Gastrocnemius medialis (tissue), 4 donors: ENCODE measurements at regions not wholly inside any gene's neighbourhood (a gene's known extent, or its start where the extent isn't known, plus 50 kb on each side); places are given as distances from the start of the nearest gene placed in this dataset.

Source experiments
- ATAC-seq, 2 donors: fragments of 150-250 bp; one replicate each; pipeline ENCODE4 v1.9.1; 2016
- DNase-seq, 2 donors: peaks; one replicate each; pipeline ENCODE4 v3.0.0-alpha.2; 2019
- H3K27ac ChIP-seq, 4 donors: fragments of 200-600 bp; sonication (generic); 1 replicate in 1 of 4; 2 replicates in 3 of 4; pipeline ENCODE4 v1.5.1; 2016 to 2018; ENCODE audit warnings: mild to moderate bottlenecking in 2 of 4, moderate library complexity in 1 of 4
- H3K27me3 ChIP-seq, 3 donors: fragments of 200-600 bp; sonication (generic) in 2 of 3; 1 replicate in 1 of 3; 2 replicates in 2 of 3; pipeline versions ENCODE4 v1.5.1 to v1.6.0; 2016 to 2019; ENCODE audit warnings: mild to moderate bottlenecking in 1 of 3, moderate library complexity in 1 of 3
- H3K36me3 ChIP-seq, 2 donors: fragments of 200-600 bp; sonication (generic) in 1 of 2; one replicate each; pipeline ENCODE4 v1.5.1; 2017 to 2018
- H3K4me1 ChIP-seq, 2 donors: fragments of 200-600 bp; sonication (generic) in 1 of 2; one replicate each; pipeline ENCODE4 v1.5.1; 2016 to 2017; ENCODE audit warnings: mild to moderate bottlenecking in 2 of 2
- H3K4me3 ChIP-seq, 4 donors: fragments of 200-600 bp; sonication (generic) in 3 of 4; 1 replicate in 1 of 4; 2 replicates in 3 of 4; pipeline ENCODE4 v1.5.1; 2016 to 2019; ENCODE audit warnings: mild to moderate bottlenecking in 2 of 4
- H3K9me3 ChIP-seq, 3 donors: fragments of 200-600 bp; sonication (generic) in 2 of 3; 1 replicate in 1 of 3; 2 replicates in 2 of 3; pipeline ENCODE4 v1.5.1; 2016 to 2019
- POLR2A ChIP-seq, 2 donors: fragments of 450-650 bp; IDR thresholded peaks; one replicate each; pipeline ENCODE4 v1.6.1; 2017; ENCODE audit warnings: antibody characterized with exemption in 2 of 2, mild to moderate bottlenecking in 2 of 2, moderate library complexity in 2 of 2
- in situ Hi-C, 4 donors: fragments of 200-750 bp; cut with MboI; loops; one replicate each; pipeline versions ENCODE4 v1.15.0 to v1.8.0; 2017; ENCODE audit warnings: low sequenced_read_pairs in 4 of 4
- intact Hi-C: fragments of 100-400 bp; cut with DNase I; formaldehyde crosslinking; loops from one replicate; pipeline ENCODE4 v1.15.1; 2023; ENCODE audit warnings: low total_unique reads
- TF ChIP-seq, protein P1 (sequence below), 5 experiments: fragments of 450-650 bp in 3 of 5; fragments of 200-600 bp in 2 of 5; sonication (generic) in 2 of 5; IDR thresholded peaks in 4 of 5; conservative IDR thresholded peaks in 1 of 5; 1 replicate in 4 of 5; 2 replicates in 1 of 5; pipeline ENCODE4 v1.5.1; 2016 to 2019; ENCODE audit warnings: antibody characterized with exemption in 5 of 5, mild to moderate bottlenecking in 3 of 5, moderate library complexity in 3 of 5

DNA sequence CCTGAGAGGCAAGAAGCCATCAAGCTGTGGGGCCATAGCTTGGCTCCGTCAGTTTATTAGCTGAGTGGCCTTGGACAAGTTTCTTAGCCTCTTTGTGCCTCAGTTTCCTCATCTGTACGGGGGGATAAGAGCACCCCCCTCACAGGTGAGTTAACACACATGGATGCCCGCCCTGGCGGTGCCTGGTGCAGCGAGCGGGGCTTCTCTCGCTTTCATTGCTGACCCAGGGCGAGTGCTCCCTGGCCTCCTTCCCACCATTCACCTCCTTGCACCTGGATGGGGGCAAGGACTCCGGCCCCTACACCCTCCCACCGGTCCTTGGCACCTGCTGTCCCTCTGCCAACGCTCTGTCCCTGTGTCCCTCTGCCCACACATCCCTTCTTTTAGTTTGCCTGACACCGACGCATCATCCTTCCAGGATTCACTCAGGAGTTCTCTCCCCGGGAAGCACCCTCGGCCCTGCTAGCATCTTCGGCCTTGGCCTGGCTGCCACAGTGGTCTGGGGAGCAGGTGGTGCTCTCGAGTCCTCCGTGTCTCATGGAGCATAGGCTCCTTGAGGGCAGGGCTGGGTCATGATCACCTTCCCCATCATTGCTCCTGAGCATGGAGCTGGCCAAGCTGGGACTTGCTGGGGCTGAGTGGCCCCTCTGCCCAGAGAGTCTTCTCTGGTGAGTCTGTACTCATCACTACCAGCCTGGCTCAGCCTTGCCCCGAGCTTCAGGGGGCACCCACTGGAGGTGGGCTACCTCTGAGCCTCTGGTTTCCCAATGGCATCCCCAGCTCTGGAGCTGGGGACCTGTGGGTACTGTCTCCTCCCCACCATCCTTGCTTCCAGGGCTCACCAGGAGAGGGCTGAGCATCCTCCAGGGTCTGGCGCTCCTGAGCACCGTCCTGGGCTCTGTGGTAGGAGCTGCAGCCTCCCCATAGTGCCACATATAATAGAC is 53.8 kb upstream of the SORCS2 start:
- DNase-seq, result no peak
- Histone ChIP-seq H3K4me1 (no peaks in the 10 kb centered on the region), H3K27me3 (no peaks in the 10 kb centered on the region), H3K9me3 (no peaks in the 10 kb centered on the region), H3K4me3 (no peak overlapping the region), H3K36me3 (no peaks in the 10 kb centered on the region), H3K27ac (no peak overlapping the region)
- intact Hi-C loops (no loop called here), in situ Hi-C loops (no loop called here)
- ATAC-seq, result no peak
- TF ChIP-seq, protein P1, sequence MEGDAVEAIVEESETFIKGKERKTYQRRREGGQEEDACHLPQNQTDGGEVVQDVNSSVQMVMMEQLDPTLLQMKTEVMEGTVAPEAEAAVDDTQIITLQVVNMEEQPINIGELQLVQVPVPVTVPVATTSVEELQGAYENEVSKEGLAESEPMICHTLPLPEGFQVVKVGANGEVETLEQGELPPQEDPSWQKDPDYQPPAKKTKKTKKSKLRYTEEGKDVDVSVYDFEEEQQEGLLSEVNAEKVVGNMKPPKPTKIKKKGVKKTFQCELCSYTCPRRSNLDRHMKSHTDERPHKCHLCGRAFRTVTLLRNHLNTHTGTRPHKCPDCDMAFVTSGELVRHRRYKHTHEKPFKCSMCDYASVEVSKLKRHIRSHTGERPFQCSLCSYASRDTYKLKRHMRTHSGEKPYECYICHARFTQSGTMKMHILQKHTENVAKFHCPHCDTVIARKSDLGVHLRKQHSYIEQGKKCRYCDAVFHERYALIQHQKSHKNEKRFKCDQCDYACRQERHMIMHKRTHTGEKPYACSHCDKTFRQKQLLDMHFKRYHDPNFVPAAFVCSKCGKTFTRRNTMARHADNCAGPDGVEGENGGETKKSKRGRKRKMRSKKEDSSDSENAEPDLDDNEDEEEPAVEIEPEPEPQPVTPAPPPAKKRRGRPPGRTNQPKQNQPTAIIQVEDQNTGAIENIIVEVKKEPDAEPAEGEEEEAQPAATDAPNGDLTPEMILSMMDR (IDR thresholded peaks at IDR 0.05 in 4 of 5, conservative IDR thresholded peaks at IDR 0.05 in 1 of 5), result no peak
- TF ChIP-seq POLR2A (IDR thresholded peaks at IDR 0.05), result no peak

DNA sequence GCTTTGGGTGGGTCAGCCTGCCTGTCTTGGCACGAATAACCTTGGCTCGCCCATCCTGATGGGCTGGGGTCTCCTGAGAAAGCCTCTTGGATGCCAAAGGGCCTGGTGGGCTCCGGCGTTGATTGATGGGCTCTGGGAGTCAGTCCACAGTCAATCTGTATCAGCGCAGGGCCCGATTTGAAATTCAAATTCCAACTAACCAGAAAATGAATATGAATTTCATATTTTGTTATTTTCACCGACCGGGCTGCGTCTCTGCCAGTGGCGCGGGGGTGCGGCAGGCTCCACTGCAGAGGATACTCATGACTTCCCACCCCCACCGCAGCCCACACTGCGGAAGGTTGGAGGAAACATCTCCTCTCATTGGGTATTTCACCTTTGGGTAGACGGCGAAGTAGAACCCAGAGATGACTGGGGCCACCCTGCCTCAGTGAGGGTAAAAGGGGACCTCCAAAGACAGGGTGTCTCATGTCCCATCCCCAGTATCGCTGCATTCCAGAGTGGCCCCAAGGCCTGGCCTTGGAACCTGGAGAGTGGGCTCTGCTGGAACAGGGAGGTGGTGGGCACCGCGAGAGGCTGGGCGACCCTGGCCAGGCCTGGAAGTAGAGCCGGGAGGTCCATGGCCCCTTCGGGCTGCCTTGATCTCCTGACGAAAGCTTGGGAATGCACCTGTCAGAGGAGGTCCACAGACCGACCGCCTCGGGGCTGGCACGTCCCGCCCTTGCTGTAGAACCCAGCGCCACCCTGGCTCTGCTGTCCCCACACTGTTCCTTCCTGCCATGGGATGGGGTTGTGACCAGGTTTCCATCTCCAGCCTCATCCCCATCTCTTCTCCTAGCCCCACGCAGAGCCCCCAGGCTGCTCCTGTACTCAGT is 54.8 kb upstream of the SORCS2 start:
- Histone ChIP-seq H3K4me3 (no peak overlapping the region), H3K27me3 (no peaks in the 10 kb centered on the region), H3K36me3 (no peaks in the 10 kb centered on the region), H3K4me1 (no peaks in the 10 kb centered on the region), H3K9me3 (no peaks in the 10 kb centered on the region), H3K27ac (no peak overlapping the region)
- DNase-seq (no peak), ATAC-seq (no peak)
- TF ChIP-seq, protein P1 (IDR thresholded peaks at IDR 0.05 in 4 of 5, conservative IDR thresholded peaks at IDR 0.05 in 1 of 5), result no peak
- no peak for TF ChIP-seq POLR2A (IDR thresholded peaks at IDR 0.05)
- intact Hi-C loops, result no loop called here
- in situ Hi-C loops, result no loop called here

DNA sequence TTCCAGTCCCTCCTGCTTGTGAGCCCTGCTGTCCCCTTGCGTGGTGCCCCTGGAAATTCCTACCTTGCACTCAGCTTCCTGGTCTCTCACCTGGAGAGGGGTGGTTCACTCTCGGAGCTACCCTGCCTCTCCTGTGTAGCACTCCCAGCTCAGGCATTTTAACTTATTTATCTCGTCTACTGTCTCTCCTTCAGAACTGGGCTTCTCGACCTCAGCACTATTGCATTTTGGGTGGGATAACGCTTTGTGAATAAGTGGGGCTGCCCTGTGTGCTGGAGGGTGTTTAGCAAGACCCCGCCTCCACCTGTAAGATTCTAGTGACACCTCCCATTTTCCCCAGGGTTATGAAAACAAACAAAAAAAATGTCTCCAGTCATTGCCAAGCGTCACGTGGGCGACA is 56.0 kb upstream of the SORCS2 start:
- Histone ChIP-seq H3K27ac (no peak overlapping the region), H3K36me3 (no peaks in the 10 kb centered on the region), H3K27me3 (no peaks in the 10 kb centered on the region), H3K4me3 (no peak overlapping the region), H3K4me1 (no peaks in the 10 kb centered on the region), H3K9me3 (no peaks in the 10 kb centered on the region)
- DNase-seq (no peak), ATAC-seq (no peak)
- intact Hi-C loops, result no loop called here
- no peak for TF ChIP-seq POLR2A (IDR thresholded peaks at IDR 0.05)
- TF ChIP-seq, protein P1 (IDR thresholded peaks at IDR 0.05 in 4 of 5, conservative IDR thresholded peaks at IDR 0.05 in 1 of 5), result no peak
- in situ Hi-C loops, result no loop called here

DNA sequence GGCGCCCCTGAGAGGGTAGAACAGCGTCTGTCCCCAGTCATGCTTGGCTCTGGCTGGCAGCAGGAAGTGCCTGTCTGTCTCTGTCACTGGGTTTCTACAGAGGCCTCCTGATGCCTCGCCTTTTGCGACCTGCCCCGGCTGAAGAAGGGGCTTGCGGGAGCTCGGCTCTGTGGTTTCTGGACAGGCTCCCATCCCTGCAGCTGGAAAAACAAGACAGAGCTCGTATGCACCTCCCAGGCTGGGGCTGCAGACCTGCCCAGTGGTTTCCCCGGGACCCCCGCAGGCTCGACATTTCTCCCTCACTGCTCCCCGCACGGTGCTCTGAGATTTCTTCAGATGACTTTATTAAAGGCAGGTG is 57.0 kb upstream of the SORCS2 start:
- Histone ChIP-seq H3K9me3 (no peaks in the 10 kb centered on the region), H3K36me3 (no peaks in the 10 kb centered on the region), H3K27me3 (no peaks in the 10 kb centered on the region), H3K4me1 (no peaks in the 10 kb centered on the region), H3K4me3 (no peak overlapping the region), H3K27ac (no peak overlapping the region)
- intact Hi-C loops, result no loop called here
- no peak for TF ChIP-seq POLR2A (IDR thresholded peaks at IDR 0.05)
- TF ChIP-seq, protein P1 (IDR thresholded peaks at IDR 0.05 in 4 of 5, conservative IDR thresholded peaks at IDR 0.05 in 1 of 5), result no peak
- ATAC-seq (peak in 1 of 2 donors; percentile 22), DNase-seq (no peak)
- in situ Hi-C loops, result no loop called here
